ENCODE measurements at regions not wholly inside any gene's neighbourhood (a gene's known extent, or its start where the extent isn't known, plus 50 kb on each side); places are given as distances from the start of the nearest gene placed in this dataset.

GRCh38 chr1:72341661-72342060 lies 59.3 kb upstream of the NEGR1 start:
- Histone ChIP-seq H3K4me3 (ENCODE audit: low read length) (no peak overlapping the region), H3K27ac (ENCODE audit: low read depth, low read length) (no peak overlapping the region), H3K36me3 (ENCODE audit: control insufficient read depth, insufficient read depth, low read length) (no peaks in the 10 kb centered on the region), H3K4me1 (ENCODE audit: control insufficient read depth, insufficient read depth, low read length) (no peaks in the 10 kb centered on the region), H3K27me3 (ENCODE audit: control insufficient read depth, insufficient read depth, low read length) (no peaks in the 10 kb centered on the region), H3K9ac (ENCODE audit: low read length) (no peak overlapping the region)

DNA sequence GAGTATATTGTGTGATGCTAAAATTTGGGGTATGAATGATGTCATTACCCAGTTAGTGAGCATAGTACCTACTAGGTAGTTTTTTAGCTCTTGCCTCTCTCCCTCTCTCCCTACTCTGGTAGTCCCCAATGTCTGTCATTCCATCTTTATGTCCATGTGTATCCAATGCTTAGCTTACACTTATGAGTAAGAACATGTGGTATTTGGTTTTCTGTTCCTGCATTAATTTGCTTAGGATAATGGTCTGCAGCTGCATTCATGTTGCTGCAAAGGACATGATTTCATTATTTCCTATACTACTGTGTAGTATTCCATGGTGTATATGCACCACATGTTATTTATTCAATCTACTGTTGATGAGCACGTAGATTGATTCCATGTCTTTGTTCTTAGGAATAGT lies 54.4 kb upstream of the NEGR1 start:
- Histone ChIP-seq H3K4me3 (ENCODE audit: low read length) (no peak overlapping the region), H3K9ac (ENCODE audit: low read length) (no peak overlapping the region), H3K27ac (ENCODE audit: low read depth, low read length) (no peak overlapping the region), H3K27me3 (ENCODE audit: control insufficient read depth, insufficient read depth, low read length) (no peaks in the 10 kb centered on the region), H3K36me3 (ENCODE audit: control insufficient read depth, insufficient read depth, low read length) (no peaks in the 10 kb centered on the region), H3K4me1 (ENCODE audit: control insufficient read depth, insufficient read depth, low read length) (no peaks in the 10 kb centered on the region)
